ENCODE measurements at regions not wholly inside any gene's neighbourhood (a gene's known extent, or its start where the extent isn't known, plus 50 kb on each side); places are given as distances from the start of the nearest gene placed in this dataset.
A peak's percentile ranks its signal among the peaks of the same experiment; 100 is the strongest.
"Not testable (repeated sequence)": the region's sequence is repeated elsewhere in the genome, so short reads cannot be mapped to it uniquely, and the experiment has no call there.

- no peak for DNase-seq
Observed at GRCh38 chr2:62326735-62327134, 130.8 kb downstream of the B3GNT2 start.

- no peak for DNase-seq
Observed at GRCh38 chr2:62325398-62325797, 129.5 kb downstream of the B3GNT2 start.

- DNase-seq, result no peak
Observed at GRCh38 chr2:62321380-62322289, 125.7 kb downstream of the B3GNT2 start.

- no peak for DNase-seq
Observed at GRCh38 chr2:62320657-62321357, 124.9 kb downstream of the B3GNT2 start.

- DNase-seq, result not testable (repeated sequence)
Observed at GRCh38 chr2:62320137-62320536, 124.2 kb downstream of the B3GNT2 start.

GRCh38 chr2:62319070-62319469 lies 123.2 kb downstream of the B3GNT2 start:
- DNase-seq, result no peak

- no peak for DNase-seq
Observed at GRCh38 chr2:62315476-62315875, 119.6 kb downstream of the B3GNT2 start.

- no peak for DNase-seq
Observed at GRCh38 chr2:62314291-62314690, 118.4 kb downstream of the B3GNT2 start.

- peak; percentile 26 to 49 for DNase-seq
Observed at GRCh38 chr2:62313449-62314227, 117.7 kb downstream of the B3GNT2 start.

GRCh38 chr2:62309465-62310091 lies 113.7 kb downstream of the B3GNT2 start:
- DNase-seq, result peak in 1 of 2 donors; percentile 41

GRCh38 chr2:62309081-62309464 lies 113.2 kb downstream of the B3GNT2 start:
- no peak for DNase-seq

GRCh38 chr2:62307469-62308389 lies 111.8 kb downstream of the B3GNT2 start:
- DNase-seq, result no peak

GRCh38 chr2:62306751-62307468 lies 111.0 kb downstream of the B3GNT2 start:
- peak; percentile 30 to 71 for DNase-seq

- DNase-seq, result peak in 1 of 2 donors; percentile 34
Observed at GRCh38 chr2:62305421-62306176, 109.7 kb downstream of the B3GNT2 start.

GRCh38 chr2:62304429-62305417 lies 108.8 kb downstream of the B3GNT2 start:
- DNase-seq, result peak; percentile 52 to 55

- DNase-seq, result no peak
Observed at GRCh38 chr2:62303788-62304187, 107.9 kb downstream of the B3GNT2 start.

GRCh38 chr2:62302631-62303435 lies 106.9 kb downstream of the B3GNT2 start:
- peak in 1 of 2 donors; percentile 34 for DNase-seq

GRCh38 chr2:62300925-62301324 lies 105.0 kb downstream of the B3GNT2 start:
- DNase-seq, result no peak

Measured in CD4-positive, alpha-beta T cell treated with Interferon alpha-2 for 1 hour (primary cell).